Muscle of leg (tissue), 3 donors: ENCODE measurements at regions not wholly inside any gene's neighbourhood (a gene's known extent, or its start where the extent isn't known, plus 50 kb on each side); places are given as distances from the start of the nearest gene placed in this dataset.
"Not testable (repeated sequence)": the region's sequence is repeated elsewhere in the genome, so short reads cannot be mapped to it uniquely, and the experiment has no call there.

ENCODE experiments used
- DNase-seq: peaks from one replicate; pipeline ENCODE4 v3.0.0; 2013
- H3K27ac ChIP-seq: one replicate; pipeline ENCODE4 v1.5.1; 2013; ENCODE audit warnings: mild to moderate bottlenecking, low read length, control low read depth
- H3K27me3 ChIP-seq: one replicate; pipeline ENCODE4 v1.6.1; 2013; ENCODE audit warnings: low read length; ENCODE audit not compliant: control insufficient read depth, insufficient read depth
- H3K36me3 ChIP-seq: one replicate; pipeline ENCODE4 v1.6.1; 2013; ENCODE audit warnings: low read length; ENCODE audit not compliant: control insufficient read depth, insufficient read depth
- H3K4me1 ChIP-seq: one replicate; pipeline ENCODE4 v1.6.1; 2013; ENCODE audit warnings: low read length; ENCODE audit not compliant: control insufficient read depth, insufficient read depth
- H3K4me3 ChIP-seq: one replicate; pipeline ENCODE4 v1.5.1; 2013; ENCODE audit warnings: low read length, control low read depth
- H3K9me3 ChIP-seq: replicated peaks from 2 replicates; pipeline ENCODE4 v1.6.1; 2013; ENCODE audit warnings: low read depth, low read length; ENCODE audit not compliant: control insufficient read depth
- WGBS: methylation state at CpG from one replicate; pipeline ENCODE4 v1.1.5; 2013; ENCODE audit warnings: missing lambda C conversion rate; ENCODE audit not compliant: insufficient coverage; 5-methylcytosine and 5-hydroxymethylcytosine counted together

DNA sequence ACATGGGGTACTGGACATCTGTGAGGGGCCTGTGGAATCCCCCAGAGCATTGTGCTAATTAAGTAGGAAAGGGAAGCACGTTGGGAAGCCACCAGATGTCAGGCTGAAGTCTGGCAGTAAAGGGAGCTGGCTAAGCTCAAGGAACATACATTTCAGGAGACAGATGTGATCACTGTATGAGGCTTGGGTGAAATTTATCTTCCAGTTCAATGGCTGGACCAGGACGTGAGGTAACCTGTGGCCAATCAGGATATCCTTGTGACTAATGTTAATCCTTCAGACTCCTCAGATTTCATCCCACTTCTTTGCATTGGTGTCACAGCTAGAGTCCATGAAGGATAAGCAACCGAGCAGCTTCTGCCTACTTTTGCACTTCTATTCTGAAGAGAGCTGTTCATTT is 110.2 kb upstream of the APP start:
- DNase-seq: peak; percentile 97
- Histone ChIP-seq H3K27me3 (no peaks in the 10 kb centered on the region), H3K4me1 (peaks cover 7% of the 10 kb centered on the region), H3K4me3 (no peak overlapping the region), H3K9me3 (no peaks in the 10 kb centered on the region), H3K27ac (peak overlapping the region; percentile 62), H3K36me3 (no peaks in the 10 kb centered on the region)
- 0% methylated on average over 2 of the region's 3 CpGs for WGBS

DNA sequence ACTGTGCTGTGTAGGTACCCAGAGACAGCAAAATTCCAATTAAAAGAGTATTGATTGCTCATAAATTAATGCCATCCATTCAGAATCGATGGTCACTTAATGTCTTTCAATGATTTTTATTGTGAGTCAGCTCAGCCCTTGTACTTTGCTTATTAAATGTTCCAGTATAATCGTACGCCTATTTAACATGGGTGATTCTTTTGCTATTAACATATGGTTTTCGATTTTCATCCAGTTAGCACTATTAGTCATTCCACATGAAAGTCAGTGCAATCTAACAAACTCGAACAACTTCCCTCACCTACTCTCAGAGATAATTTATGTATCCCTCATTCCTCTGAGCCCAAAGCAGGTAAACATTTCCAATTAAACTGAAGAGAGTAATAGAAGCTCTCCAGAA is 109.6 kb upstream of the APP start:
- DNase-seq: no peak
- Histone ChIP-seq H3K4me1 (peaks cover 7% of the 10 kb centered on the region), H3K27me3 (no peaks in the 10 kb centered on the region), H3K4me3 (no peak overlapping the region), H3K36me3 (no peaks in the 10 kb centered on the region), H3K27ac (peak overlapping the region; percentile 62), H3K9me3 (peaks cover 2% of the 10 kb centered on the region)
- no CpG with 5 or more reads among the region's 5 CpGs for WGBS

DNA sequence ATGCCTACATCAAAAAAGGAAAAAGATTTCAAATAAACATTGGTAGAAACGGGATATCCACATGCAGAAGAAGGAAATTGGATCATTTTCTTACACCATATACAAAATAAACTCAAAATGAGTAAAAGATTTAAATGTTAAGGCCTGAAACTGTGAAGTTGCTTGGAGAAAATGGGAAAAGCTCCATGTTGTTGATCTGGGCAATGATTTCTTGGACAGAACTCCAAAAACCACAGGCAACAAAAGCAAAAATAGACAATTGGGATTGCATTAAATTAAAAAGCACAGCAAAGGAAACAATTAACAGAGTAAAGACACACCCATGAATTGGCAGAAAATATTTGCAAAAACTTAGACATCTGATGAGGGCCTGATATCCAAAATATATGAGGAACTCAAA is 105.2 kb upstream of the APP start:
- WGBS: no CpG with 5 or more reads among the region's 1 CpG

DNA sequence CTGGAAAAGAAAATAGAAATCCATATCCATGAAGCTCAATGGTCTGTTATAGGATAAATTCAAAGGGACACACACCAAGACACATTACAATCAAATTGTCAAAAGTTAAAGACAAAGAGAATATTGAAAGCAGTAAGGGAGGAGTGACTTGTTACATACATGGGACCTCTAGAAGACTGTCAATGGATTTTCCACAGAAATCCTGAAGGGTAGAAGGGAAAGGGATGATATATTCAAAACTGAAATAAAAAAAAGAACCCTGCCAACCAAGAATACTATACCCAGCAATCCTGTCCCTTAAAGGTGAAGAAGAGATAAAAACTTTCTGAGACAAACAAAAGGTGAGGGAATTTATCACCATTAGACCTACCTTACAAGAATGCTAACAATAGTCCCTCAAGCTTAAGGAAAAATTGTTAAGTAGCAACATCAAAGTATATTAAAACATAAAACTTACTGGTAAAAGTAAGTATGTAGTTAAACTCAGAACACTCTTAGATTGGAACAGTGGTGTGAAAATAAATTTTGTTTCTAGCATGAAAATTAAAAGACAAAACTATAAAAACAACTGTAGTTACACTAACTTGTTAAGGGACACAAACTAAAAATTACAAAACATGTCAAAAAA is 103.2 kb upstream of the APP start:
- Histone ChIP-seq H3K36me3 (no peaks in the 10 kb centered on the region), H3K4me3 (no peak overlapping the region), H3K4me1 (no peaks in the 10 kb centered on the region), H3K9me3 (peaks cover 27% of the 10 kb centered on the region), H3K27me3 (no peaks in the 10 kb centered on the region), H3K27ac (no peak overlapping the region)
- DNase-seq: no peak

More for the DNA sequence above, 105.2 kb upstream of the APP start:
- Histone ChIP-seq H3K9me3 (peaks cover 27% of the 10 kb centered on the region), H3K4me1 (peaks cover 3% of the 10 kb centered on the region), H3K4me3 (no peak overlapping the region), H3K27ac (no peak overlapping the region), H3K36me3 (no peaks in the 10 kb centered on the region), H3K27me3 (no peaks in the 10 kb centered on the region)
- DNase-seq: no peak

DNA sequence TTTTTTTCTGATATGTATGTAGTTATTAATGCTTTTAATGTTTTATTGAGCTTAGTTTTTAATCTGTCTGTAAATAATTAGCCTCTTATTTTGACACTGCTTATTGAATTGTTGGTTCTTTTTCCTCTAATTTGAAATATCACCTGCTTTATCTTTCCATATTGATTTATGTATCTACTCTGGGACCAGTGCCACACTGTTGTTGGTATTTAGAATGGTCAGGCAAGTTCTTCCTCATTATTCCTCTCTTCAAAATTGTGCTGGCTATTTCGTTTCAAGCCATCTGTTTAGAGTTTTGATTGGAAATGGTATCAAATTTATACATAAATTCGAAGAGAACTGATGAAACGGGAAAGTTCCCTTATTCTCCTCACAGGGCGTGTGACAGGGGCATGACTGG is 96.8 kb upstream of the APP start:
- H3K27me3 ChIP-seq: no peaks in the 10 kb centered on the region
- no peak overlapping the region for H3K27ac ChIP-seq
- DNase-seq: no peak
- 88% methylated on average over 1 of the region's 4 CpGs for WGBS
- H3K9me3 ChIP-seq: peaks cover 5% of the 10 kb centered on the region
- H3K36me3 ChIP-seq: no peaks in the 10 kb centered on the region
- no peaks in the 10 kb centered on the region for H3K4me1 ChIP-seq
- H3K4me3 ChIP-seq: no peak overlapping the region

DNA sequence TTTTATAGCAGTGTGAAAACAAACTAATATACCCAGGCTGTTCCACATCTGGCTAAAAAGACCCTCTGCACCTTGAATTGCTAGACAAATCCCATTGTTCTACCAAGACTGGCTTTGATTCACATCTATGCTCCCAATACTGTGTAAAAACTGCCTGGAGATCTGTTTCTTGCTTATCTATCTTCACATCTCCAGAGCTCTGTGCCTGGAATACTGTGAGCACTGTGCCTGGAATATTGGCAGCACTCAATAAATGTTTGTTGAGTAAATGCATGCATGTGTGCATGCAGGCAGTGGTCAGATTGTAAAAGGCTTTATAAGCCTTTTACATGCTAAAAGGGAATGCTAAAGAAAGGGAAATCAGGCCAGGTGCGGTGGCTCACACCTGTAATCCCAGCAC is 75.5 kb upstream of the APP start:
- H3K4me1 ChIP-seq: no peaks in the 10 kb centered on the region
- H3K9me3 ChIP-seq: no peaks in the 10 kb centered on the region
- no peak overlapping the region for H3K27ac ChIP-seq
- no peak overlapping the region for H3K4me3 ChIP-seq
- no peaks in the 10 kb centered on the region for H3K36me3 ChIP-seq
- no CpG with 5 or more reads among the region's 1 CpG for WGBS
- H3K27me3 ChIP-seq: no peaks in the 10 kb centered on the region
- no peak for DNase-seq

DNA sequence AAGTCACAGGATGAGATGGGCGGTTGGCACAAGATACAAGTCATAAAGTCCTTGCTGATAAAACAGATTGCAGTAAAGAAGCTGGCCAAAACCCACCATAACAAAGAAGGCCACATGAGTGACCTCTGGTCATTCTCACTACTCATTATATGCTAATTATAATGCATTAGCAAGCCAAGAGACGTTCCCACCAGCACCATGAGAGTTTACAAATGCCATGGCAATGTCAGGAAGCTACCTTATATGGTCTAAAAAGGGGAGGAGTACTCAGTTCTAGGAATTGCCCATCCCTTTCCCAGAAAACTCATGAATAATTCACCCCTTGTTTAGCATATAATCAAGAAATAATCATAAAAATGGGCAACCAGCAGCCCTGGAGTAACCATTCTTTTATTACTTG is 74.9 kb upstream of the APP start:
- Histone ChIP-seq H3K9me3 (no peaks in the 10 kb centered on the region), H3K4me1 (no peaks in the 10 kb centered on the region), H3K36me3 (no peaks in the 10 kb centered on the region), H3K27ac (no peak overlapping the region), H3K27me3 (no peaks in the 10 kb centered on the region), H3K4me3 (no peak overlapping the region)
- no peak for DNase-seq
- 62% methylated on average over 2 of the region's 2 CpGs for WGBS

DNA sequence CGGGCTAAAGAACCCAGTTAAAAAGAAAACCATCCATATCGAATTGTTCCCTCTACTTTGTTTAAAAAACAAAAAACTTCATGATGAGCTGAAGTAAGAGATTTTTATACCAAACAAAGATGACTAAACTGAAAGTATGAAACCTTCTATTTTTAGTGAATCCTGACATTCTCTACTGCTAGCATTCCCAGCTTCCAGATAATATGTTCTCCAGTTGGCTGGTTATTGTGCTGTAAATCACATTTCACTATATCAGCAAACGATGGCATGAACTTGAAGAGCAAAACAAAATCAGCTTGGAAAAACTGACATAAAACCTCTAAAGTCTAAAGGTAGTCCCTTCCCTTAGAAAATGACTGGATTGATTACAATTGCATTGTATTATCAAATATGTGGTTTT is 68.1 kb upstream of the APP start:
- no peak overlapping the region for H3K27ac ChIP-seq
- no peaks in the 10 kb centered on the region for H3K9me3 ChIP-seq
- no peak overlapping the region for H3K4me3 ChIP-seq
- WGBS: no CpG with 5 or more reads among the region's 3 CpGs
- H3K36me3 ChIP-seq: no peaks in the 10 kb centered on the region
- peak; percentile 7 for DNase-seq
- H3K4me1 ChIP-seq: no peaks in the 10 kb centered on the region
- no peaks in the 10 kb centered on the region for H3K27me3 ChIP-seq

DNA sequence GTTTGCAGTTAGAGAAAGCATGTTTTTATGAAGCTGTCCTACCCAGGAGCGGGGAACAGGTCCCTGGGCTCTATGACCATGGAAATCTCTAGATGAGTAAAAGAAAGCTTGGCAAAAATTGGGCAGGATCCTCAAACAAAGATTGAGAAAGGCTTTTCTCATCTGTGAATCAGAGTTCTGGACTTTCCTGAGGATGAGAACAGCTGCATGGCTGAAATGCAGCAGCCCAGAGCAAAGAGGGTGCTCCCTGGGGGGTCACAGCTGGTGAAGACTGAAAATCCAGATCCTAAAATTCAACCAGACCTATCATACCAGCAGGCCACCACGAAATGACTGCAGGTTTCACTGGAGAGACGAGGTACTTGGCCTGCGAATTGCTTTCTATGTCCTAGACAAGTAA is 65.7 kb upstream of the APP start:
- no peaks in the 10 kb centered on the region for H3K36me3 ChIP-seq
- H3K9me3 ChIP-seq: no peaks in the 10 kb centered on the region
- H3K4me1 ChIP-seq: no peaks in the 10 kb centered on the region
- 75% methylated on average over 4 of the region's 4 CpGs for WGBS
- no peaks in the 10 kb centered on the region for H3K27me3 ChIP-seq
- H3K4me3 ChIP-seq: no peak overlapping the region
- no peak for DNase-seq
- H3K27ac ChIP-seq: no peak overlapping the region

DNA sequence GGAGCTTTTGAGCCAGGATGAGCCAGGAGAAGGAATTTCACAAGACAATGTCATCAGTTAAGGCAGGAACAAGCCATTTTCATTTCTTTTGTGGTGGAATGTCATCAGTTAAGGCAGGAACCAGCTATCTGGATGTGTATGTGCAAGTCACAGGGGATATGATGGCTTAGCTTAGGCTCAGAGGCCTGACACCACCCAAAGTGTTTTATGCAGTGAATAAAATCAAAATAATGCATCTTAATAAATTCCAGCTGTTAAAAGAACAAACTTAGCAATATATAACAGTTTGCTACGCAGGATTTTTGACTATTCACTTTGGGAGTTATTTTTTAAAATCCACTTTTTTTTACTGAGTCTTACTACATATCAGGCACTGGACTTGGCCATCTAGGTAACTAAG is 62.7 kb upstream of the APP start:
- H3K36me3 ChIP-seq, H3K4me3 ChIP-seq, DNase-seq, H3K27ac ChIP-seq, H3K9me3 ChIP-seq, H3K27me3 ChIP-seq, H3K4me1 ChIP-seq: not testable (repeated sequence)
- WGBS: no CpG with 5 or more reads among the region's 1 CpG

DNA sequence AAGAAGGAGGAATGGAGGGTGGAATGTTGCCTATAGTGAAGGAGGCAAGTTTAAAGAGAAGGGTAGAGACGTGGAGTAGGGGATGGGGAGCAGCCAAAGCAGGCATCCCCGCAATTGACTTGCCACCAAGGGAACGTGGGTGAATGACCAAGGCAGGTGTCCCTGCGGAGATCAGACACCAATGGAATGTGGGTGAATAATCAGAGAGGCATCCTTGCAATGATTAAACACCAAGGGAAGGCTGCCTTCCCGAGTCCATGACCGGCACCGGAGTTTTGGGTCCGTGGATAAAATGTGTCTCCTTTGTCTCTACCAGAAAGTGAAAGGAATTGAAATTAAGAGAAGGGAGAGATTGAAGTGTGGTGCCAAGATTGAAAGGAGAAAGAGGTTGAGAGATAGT is 61.9 kb upstream of the APP start:
- H3K36me3 ChIP-seq: not testable (repeated sequence)

More for the DNA sequence above, 61.9 kb upstream of the APP start:
- not testable (repeated sequence) for H3K4me1 ChIP-seq, H3K9me3 ChIP-seq, H3K27ac ChIP-seq, H3K27me3 ChIP-seq, DNase-seq, H3K4me3 ChIP-seq
- 75% methylated on average over 7 of the region's 8 CpGs for WGBS
